GM21390 (cell line): ENCODE measurements at regions not wholly inside any gene's neighbourhood (a gene's known extent, or its start where the extent isn't known, plus 50 kb on each side); places are given as distances from the start of the nearest gene placed in this dataset.
"Not testable (repeated sequence)": the region's sequence is repeated elsewhere in the genome, so short reads cannot be mapped to it uniquely, and the experiment has no call there.

Source experiments
- ATAC-seq: cut with Tn5 transposase; IDR thresholded peaks from one replicate; pipeline ENCODE4 v1.9.1; 2021; ENCODE audit not compliant: unreplicated experiment

- ATAC-seq: no peak
Measured at GRCh38 chr2:180699657-180700361, 280.6 kb upstream of the UBE2E3 start.

GRCh38 chr2:180698668-180699067, 281.7 kb upstream of the UBE2E3 start:
- no peak for ATAC-seq

- no peak for ATAC-seq
Measured at GRCh38 chr2:180695586-180696401, 284.6 kb upstream of the UBE2E3 start.

GRCh38 chr2:180694445-180695421, 285.7 kb upstream of the UBE2E3 start:
- no peak for ATAC-seq

- no peak for ATAC-seq
Measured at GRCh38 chr2:180692322-180692721, 288.1 kb upstream of the UBE2E3 start.

- not testable (repeated sequence) for ATAC-seq
Measured at GRCh38 chr2:180691855-180692223, 288.6 kb upstream of the UBE2E3 start.

GRCh38 chr2:180691186-180691854, 289.1 kb upstream of the UBE2E3 start:
- not testable (repeated sequence) for ATAC-seq

- ATAC-seq: no peak
Measured at GRCh38 chr2:180690611-180691010, 289.8 kb upstream of the UBE2E3 start.

- no peak for ATAC-seq
Measured at GRCh38 chr2:180682871-180683270, 297.5 kb upstream of the UBE2E3 start.

- ATAC-seq: no peak
Measured at GRCh38 chr2:180679693-180680092, 300.7 kb upstream of the UBE2E3 start.

- ATAC-seq: no peak
Measured at GRCh38 chr2:180678625-180678972, 301.8 kb upstream of the UBE2E3 start.

GRCh38 chr2:180677930-180678624, 302.3 kb upstream of the UBE2E3 start:
- no peak for ATAC-seq

- no peak for ATAC-seq
Measured at GRCh38 chr2:180677200-180677599, 303.2 kb upstream of the UBE2E3 start.

- ATAC-seq: no peak
Measured at GRCh38 chr2:180676520-180677025, 303.8 kb upstream of the UBE2E3 start.

GRCh38 chr2:180675170-180675569, 305.2 kb upstream of the UBE2E3 start:
- ATAC-seq: no peak

GRCh38 chr2:180672377-180672776, 308.0 kb upstream of the UBE2E3 start:
- no peak for ATAC-seq

GRCh38 chr2:180670302-180671003, 310.0 kb upstream of the UBE2E3 start:
- no peak for ATAC-seq

- ATAC-seq: no peak
Measured at GRCh38 chr2:180669016-180669415, 311.4 kb upstream of the UBE2E3 start.

GRCh38 chr2:180664507-180664906, 315.9 kb upstream of the UBE2E3 start:
- ATAC-seq: no peak
